HG02588 (cell line): ENCODE measurements at regions not wholly inside any gene's neighbourhood (a gene's known extent, or its start where the extent isn't known, plus 50 kb on each side); places are given as distances from the start of the nearest gene placed in this dataset.
"Not testable (repeated sequence)": the region's sequence is repeated elsewhere in the genome, so short reads cannot be mapped to it uniquely, and the experiment has no call there.

Source experiments
- ATAC-seq: cut with Tn5 transposase; IDR thresholded peaks from one replicate; pipeline ENCODE4 v1.9.1; 2021; ENCODE audit warnings: mild to moderate bottlenecking, moderate library complexity; ENCODE audit not compliant: unreplicated experiment

- no peak for ATAC-seq
Observed at GRCh38 chr12:58615047-58615446, 305.3 kb downstream of the LRIG3 start.

- no peak for ATAC-seq
Observed at GRCh38 chr12:58615576-58615975, 304.7 kb downstream of the LRIG3 start.

- no peak for ATAC-seq
Observed at GRCh38 chr12:58616618-58617017, 303.7 kb downstream of the LRIG3 start.

- no peak for ATAC-seq
Observed at GRCh38 chr12:58621126-58621525, 299.2 kb downstream of the LRIG3 start.

- ATAC-seq: no peak
Observed at GRCh38 chr12:58629376-58629775, 290.9 kb downstream of the LRIG3 start.

GRCh38 chr12:58633479-58633878, 286.8 kb downstream of the LRIG3 start:
- ATAC-seq: no peak

- ATAC-seq: no peak
Observed at GRCh38 chr12:58639318-58639934, 280.9 kb downstream of the LRIG3 start.

- no peak for ATAC-seq
Observed at GRCh38 chr12:58640314-58640713, 280.0 kb downstream of the LRIG3 start.

- no peak for ATAC-seq
Observed at GRCh38 chr12:58645946-58646345, 274.4 kb downstream of the LRIG3 start.

- no peak for ATAC-seq
Observed at GRCh38 chr12:58647495-58647894, 272.8 kb downstream of the LRIG3 start.

- ATAC-seq: no peak
Observed at GRCh38 chr12:58648176-58648575, 272.1 kb downstream of the LRIG3 start.

GRCh38 chr12:58651850-58652249, 268.5 kb downstream of the LRIG3 start:
- no peak for ATAC-seq

GRCh38 chr12:58654021-58654420, 266.3 kb downstream of the LRIG3 start:
- ATAC-seq: no peak

GRCh38 chr12:58655375-58655774, 264.9 kb downstream of the LRIG3 start:
- ATAC-seq: no peak

- no peak for ATAC-seq
Observed at GRCh38 chr12:58656254-58657009, 263.9 kb downstream of the LRIG3 start.

GRCh38 chr12:58657190-58657589, 263.1 kb downstream of the LRIG3 start:
- ATAC-seq: no peak

GRCh38 chr12:58665375-58665774, 254.9 kb downstream of the LRIG3 start:
- ATAC-seq: no peak

GRCh38 chr12:58668233-58668632, 252.1 kb downstream of the LRIG3 start:
- no peak for ATAC-seq

- ATAC-seq: no peak
Observed at GRCh38 chr12:58668871-58669270, 251.4 kb downstream of the LRIG3 start.

- no peak for ATAC-seq
Observed at GRCh38 chr12:58670623-58671022, 249.7 kb downstream of the LRIG3 start.

- ATAC-seq: no peak
Observed at GRCh38 chr12:58671196-58671595, 249.1 kb downstream of the LRIG3 start.

- ATAC-seq: no peak
Observed at GRCh38 chr12:58673021-58673420, 247.3 kb downstream of the LRIG3 start.

GRCh38 chr12:58677833-58678232, 242.5 kb downstream of the LRIG3 start:
- not testable (repeated sequence) for ATAC-seq
